Retinal pigment epithelial cell (primary cell): ENCODE measurements at regions not wholly inside any gene's neighbourhood (a gene's known extent, or its start where the extent isn't known, plus 50 kb on each side); places are given as distances from the start of the nearest gene placed in this dataset.

Source experiments
- DNase-seq: peaks from one replicate; pipeline ENCODE4 v3.0.0-alpha.2; 2010; ENCODE audit warnings: low read depth
- H3K4me3 ChIP-seq: 2 replicates; pipeline ENCODE4 v1.5.1; 2011; ENCODE audit warnings: mild to moderate bottlenecking, low read length, control low read depth, moderate library complexity
- CTCF ChIP-seq: conservative IDR thresholded peaks from 2 replicates; pipeline ENCODE4 v1.5.1; 2011; ENCODE audit warnings: low read depth, low read length, control low read depth, inconsistent platforms

GRCh38 chr4:185071236-185071811, 53.0 kb downstream of the HELT start:
- no peak for TF ChIP-seq CTCF
- H3K4me3 ChIP-seq, result no peak overlapping the region
- no peak for DNase-seq

GRCh38 chr4:185079271-185079905, 61.1 kb downstream of the HELT start:
- DNase-seq, result peak; percentile 12
- TF ChIP-seq CTCF, result no peak
- H3K4me3 ChIP-seq, result no peak overlapping the region

GRCh38 chr4:185080545-185080944, 62.3 kb downstream of the HELT start:
- DNase-seq, result no peak
- no peak overlapping the region for H3K4me3 ChIP-seq
- no peak for TF ChIP-seq CTCF

GRCh38 chr4:185082561-185082960, 60.5 kb upstream of the SLC25A4 start:
- no peak for DNase-seq
- no peak for TF ChIP-seq CTCF
- no peak overlapping the region for H3K4me3 ChIP-seq

GRCh38 chr4:185086053-185086452, 57.0 kb upstream of the SLC25A4 start:
- no peak for TF ChIP-seq CTCF
- no peak for DNase-seq
- no peak overlapping the region for H3K4me3 ChIP-seq

- DNase-seq, result no peak
- no peak overlapping the region for H3K4me3 ChIP-seq
- no peak for TF ChIP-seq CTCF
These were observed 54.2 kb upstream of the SLC25A4 start for GRCh38 chr4:185088899-185089298.

- DNase-seq, result no peak
- no peak for TF ChIP-seq CTCF
- H3K4me3 ChIP-seq, result no peak overlapping the region
These were observed 52.5 kb upstream of the SLC25A4 start for GRCh38 chr4:185090592-185090991.
